Stimulated activated naive CD8-positive, alpha-beta T cell treated with anti-CD3 and anti-CD28 coated beads, Interleukin-15, amount 100 ng/mL, for 72 hours (primary cell): ENCODE measurements at regions not wholly inside any gene's neighbourhood (a gene's known extent, or its start where the extent isn't known, plus 50 kb on each side); places are given as distances from the start of the nearest gene placed in this dataset.
A peak's percentile ranks its signal among the peaks of the same experiment; 100 is the strongest.

Source experiments
- ATAC-seq: fragments of 150-1000 bp; cut with Tn5 transposase; 2 replicates; pipeline ENCODE4 v1.10.0; 2021; ENCODE audit warnings: mild to moderate bottlenecking, moderate library complexity
- DNase-seq, 2 donors: peaks; one replicate each; pipeline ENCODE4 v3.0.0; 2021 to 2022
- H3K27ac Mint-ChIP-seq, 2 donors: one replicate each; pipeline ENCODE4 v1.8.0; 2022; ENCODE audit warnings: mild to moderate bottlenecking in 2 of 2, mixed read lengths in 2 of 2, moderate library complexity in 2 of 2
- H3K27me3 Mint-ChIP-seq: one replicate; pipeline ENCODE4 v1.8.0; 2022; ENCODE audit warnings: mixed read lengths
- H3K4me1 Mint-ChIP-seq: one replicate; pipeline ENCODE4 v1.8.0; 2022; ENCODE audit warnings: mild to moderate bottlenecking, mixed read lengths
- H3K4me3 Mint-ChIP-seq, 2 donors: one replicate each; pipeline ENCODE4 v1.8.0; 2022; ENCODE audit warnings: mild to moderate bottlenecking in 2 of 2, mixed read lengths in 2 of 2, moderate library complexity in 1 of 2
- H3K9me3 Mint-ChIP-seq, 2 donors: one replicate each; pipeline ENCODE4 v1.8.0; 2022; ENCODE audit warnings: mixed read lengths in 2 of 2

DNA sequence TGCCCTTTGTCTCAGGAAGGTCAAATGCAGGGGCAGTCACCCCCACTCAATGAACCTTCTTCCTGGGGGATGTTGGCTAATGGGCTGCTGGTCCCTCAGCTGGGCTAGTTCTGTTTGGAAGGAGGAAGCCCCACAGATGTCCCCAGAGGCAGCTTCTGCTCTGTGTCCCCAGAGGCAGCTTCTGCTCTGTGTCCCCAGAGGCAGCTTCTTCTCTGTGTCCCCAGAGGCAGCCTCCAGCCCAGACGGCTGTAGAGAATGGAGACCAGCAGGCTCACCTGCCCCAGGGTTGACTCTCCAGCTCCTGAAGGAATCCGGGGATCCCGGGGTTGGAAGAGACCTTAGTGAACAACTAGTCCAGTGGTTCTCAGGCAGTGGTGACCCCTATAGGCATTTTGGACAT is 62.5 kb upstream of the LEP start:
- H3K27ac Mint-ChIP-seq, result no peak overlapping the region
- H3K27me3 Mint-ChIP-seq, result peaks cover 57% of the 10 kb centered on the region
- H3K4me3 Mint-ChIP-seq, result no peak overlapping the region
- H3K9me3 Mint-ChIP-seq, result no peaks in the 10 kb centered on the region
- no peak for ATAC-seq
- no peak for DNase-seq
- H3K4me1 Mint-ChIP-seq, result peaks cover 5% of the 10 kb centered on the region

- no peak for DNase-seq
- Mint-ChIP-seq H3K4me1 (peaks cover 6% of the 10 kb centered on the region), H3K9me3 (peaks cover 3% of the 10 kb centered on the region in 2 donors), H3K27me3 (peaks cover 38% of the 10 kb centered on the region), H3K27ac (no peak overlapping the region), H3K4me3 (no peak overlapping the region)
- ATAC-seq, result no peak
Measured at GRCh38 chr7:128188396-128189230, 52.5 kb upstream of the LEP start.

GRCh38 chr7:128189231-128189930 is 51.7 kb upstream of the LEP start:
- Mint-ChIP-seq H3K9me3 (peaks cover 10 to 11% of the 10 kb centered on the region in 2 donors), H3K27ac (no peak overlapping the region), H3K4me3 (no peak overlapping the region), H3K4me1 (peaks cover 6% of the 10 kb centered on the region), H3K27me3 (peaks cover 32% of the 10 kb centered on the region)
- no peak for DNase-seq
- ATAC-seq, result peak; percentile 35

GRCh38 chr7:128190051-128190647 is 50.9 kb upstream of the LEP start:
- Mint-ChIP-seq H3K4me3 (no peak overlapping the region), H3K4me1 (peaks cover 6% of the 10 kb centered on the region), H3K27me3 (peaks cover 32% of the 10 kb centered on the region), H3K27ac (no peak overlapping the region), H3K9me3 (peaks cover 17 to 18% of the 10 kb centered on the region in 2 donors)
- no peak for DNase-seq
- no peak for ATAC-seq

- no peak overlapping the region for H3K4me3 Mint-ChIP-seq
- peaks cover 32% of the 10 kb centered on the region for H3K27me3 Mint-ChIP-seq
- DNase-seq, result no peak
- H3K27ac Mint-ChIP-seq, result no peak overlapping the region
- H3K9me3 Mint-ChIP-seq, result peaks cover 23% of the 10 kb centered on the region in 2 donors
- peaks cover 6% of the 10 kb centered on the region for H3K4me1 Mint-ChIP-seq
- ATAC-seq, result no peak
Measured at GRCh38 chr7:128191136-128191844, 49.8 kb upstream of the LEP start.
